ENCODE measurements at regions not wholly inside any gene's neighbourhood (a gene's known extent, or its start where the extent isn't known, plus 50 kb on each side); places are given as distances from the start of the nearest gene placed in this dataset.
"Not testable (repeated sequence)": the region's sequence is repeated elsewhere in the genome, so short reads cannot be mapped to it uniquely, and the experiment has no call there.

- TF ChIP-seq CTCF (IDR thresholded peaks at IDR 0.05; ENCODE audit: control insufficient read depth, insufficient read depth, low read depth, low read length, missing control alignments) = no peak
- no peak for DNase-seq (ENCODE audit: low read depth)
- H3K4me3 ChIP-seq (ENCODE audit: control insufficient read depth, low read depth, low read length) = no peak overlapping the region
These were observed 757.7 kb upstream of the SEMA6A start for GRCh38 chr5:117332341-117332740.

GRCh38 chr5:117327511-117327910, 752.9 kb upstream of the SEMA6A start:
- TF ChIP-seq CTCF (IDR thresholded peaks at IDR 0.05; ENCODE audit: control insufficient read depth, insufficient read depth, low read depth, low read length, missing control alignments) = no peak
- no peak for DNase-seq (ENCODE audit: low read depth)
- no peak overlapping the region for H3K4me3 ChIP-seq (ENCODE audit: control insufficient read depth, low read depth, low read length)

GRCh38 chr5:117326997-117327396, 752.4 kb upstream of the SEMA6A start:
- H3K4me3 ChIP-seq (ENCODE audit: control insufficient read depth, low read depth, low read length) = no peak overlapping the region
- no peak for TF ChIP-seq CTCF (IDR thresholded peaks at IDR 0.05; ENCODE audit: control insufficient read depth, insufficient read depth, low read depth, low read length, missing control alignments)
- DNase-seq (ENCODE audit: low read depth) = no peak

GRCh38 chr5:117318528-117318927, 743.9 kb upstream of the SEMA6A start:
- no peak for TF ChIP-seq CTCF (IDR thresholded peaks at IDR 0.05; ENCODE audit: control insufficient read depth, insufficient read depth, low read depth, low read length, missing control alignments)
- no peak overlapping the region for H3K4me3 ChIP-seq (ENCODE audit: control insufficient read depth, low read depth, low read length)
- DNase-seq (ENCODE audit: low read depth) = no peak

GRCh38 chr5:117315170-117315569, 740.5 kb upstream of the SEMA6A start:
- H3K4me3 ChIP-seq (ENCODE audit: control insufficient read depth, low read depth, low read length) = no peak overlapping the region
- no peak for TF ChIP-seq CTCF (IDR thresholded peaks at IDR 0.05; ENCODE audit: control insufficient read depth, insufficient read depth, low read depth, low read length, missing control alignments)
- no peak for DNase-seq (ENCODE audit: low read depth)

GRCh38 chr5:117304512-117305107, 730.0 kb upstream of the SEMA6A start:
- DNase-seq (ENCODE audit: low read depth); H3K4me3 ChIP-seq (ENCODE audit: control insufficient read depth, low read depth, low read length): not testable (repeated sequence)

GRCh38 chr5:117302949-117303348, 728.3 kb upstream of the SEMA6A start:
- no peak for TF ChIP-seq CTCF (IDR thresholded peaks at IDR 0.05; ENCODE audit: control insufficient read depth, insufficient read depth, low read depth, low read length, missing control alignments)
- H3K4me3 ChIP-seq (ENCODE audit: control insufficient read depth, low read depth, low read length) = no peak overlapping the region

More at GRCh38 chr5:117302949-117303348, 728.3 kb upstream of the SEMA6A start:
- DNase-seq (ENCODE audit: low read depth) = no peak
